HCT116 (cell line): ENCODE measurements at regions not wholly inside any gene's neighbourhood (a gene's known extent, or its start where the extent isn't known, plus 50 kb on each side); places are given as distances from the start of the nearest gene placed in this dataset.

Source experiments
- ATAC-seq: fragments of 200-7000 bp; cut with Tn5 transposase; 2 replicates; pipeline ENCODE4 v1.9.1; 2020; ENCODE audit warnings: mild to moderate bottlenecking, moderate library complexity
- BruUV-seq: library from RNA; stranded (reverse); fragments of 400-500 nt; replicated peaks from 2 replicates; lab custom pipeline; 2021; lab: Mats Ljungman, UMichigan
- CTCF ChIA-PET: fragments of 300-600 bp; sonication (Branson Sonifier 250); formaldehyde crosslinking; loops from one replicate; lab custom pipeline; 2021; ENCODE audit warnings: antibody characterized with exemption; lab: Charles Lee
- POLR2A ChIA-PET: fragments of 300-600, 350-600 bp; sonication (Branson Sonifier 250); formaldehyde crosslinking; loops from one replicate; lab custom pipeline; 2021; ENCODE audit warnings: antibody characterized with exemption; lab: Charles Lee
- RAD21 ChIA-PET, 2 experiments: fragments of 300-600 bp; sonication (Branson Sonifier 250); formaldehyde crosslinking; loops; one replicate each; lab custom pipeline; 2023; ENCODE audit warnings: low total read pairs in 2 of 2; ENCODE audit not compliant: uncharacterized antibody in 2 of 2, unreplicated experiment in 2 of 2, low non-redundant PET in 1 of 2; lab: Charles Lee
- DNase-seq: peaks from one replicate; pipeline ENCODE4 v3.0.0-alpha.2; 2010; ENCODE audit warnings: low read depth, low spot score
- H2AFZ ChIP-seq: fragments of 200-600 bp; shearing (Covaris generic), sonication (generic); 2 replicates; pipeline ENCODE4 v1.6.1; 2017; ENCODE audit warnings: low read depth, mixed run types, mixed read lengths, antibody characterized with exemption, low read length; ENCODE audit not compliant: poor library complexity, severe bottlenecking
- H3K27ac ChIP-seq: 2 replicates; pipeline ENCODE4 v1.5.1; 2012; ENCODE audit warnings: low read depth, low read length
- H3K27me3 ChIP-seq: fragments of 200-600 bp; sonication (generic); 2 replicates; pipeline ENCODE4 v1.6.1; 2016; ENCODE audit warnings: mixed run types, low read length, mixed read lengths; ENCODE audit not compliant: insufficient read depth
- H3K36me3 ChIP-seq, 2 experiments: fragments of 200-500 bp in 1 of 2; fragments of 200-600 bp in 1 of 2; sonication (Bioruptor generic) in 1 of 2; sonication (generic) in 1 of 2; 2 replicates each; pipeline versions ENCODE4 v1.5.1 to v1.6.1; 2014 to 2016; ENCODE audit warnings: low read length in 2 of 2, inconsistent platforms in 1 of 2, mixed read lengths in 1 of 2, mixed run types in 1 of 2; ENCODE audit not compliant: insufficient read depth in 2 of 2, control insufficient read depth in 1 of 2
- H3K4me1 ChIP-seq, 2 experiments: fragments of 200-600 bp in 1 of 2; sonication (generic) in 1 of 2; 2 replicates each; pipeline versions ENCODE4 v1.5.1 to v1.6.1; 2012 to 2017; ENCODE audit warnings: low read length in 2 of 2, inconsistent platforms in 1 of 2, mild to moderate bottlenecking in 1 of 2, mixed read lengths in 1 of 2, mixed run types in 1 of 2, moderate library complexity in 1 of 2; ENCODE audit not compliant: insufficient read depth in 2 of 2, control insufficient read depth in 1 of 2
- H3K4me2 ChIP-seq: fragments of 200-600 bp; sonication (generic); 2 replicates; pipeline ENCODE4 v1.6.1; 2017; ENCODE audit warnings: mixed run types, low read length, mixed read lengths
- H3K4me3 ChIP-seq, 2 experiments: fragments of 200-600 bp in 1 of 2; sonication (generic) in 1 of 2; replicated peaks in 1 of 2; 2 replicates each; pipeline ENCODE4 v1.5.1; 2011 to 2016; ENCODE audit warnings: low read length in 2 of 2, control low read depth in 1 of 2, low read depth in 1 of 2, mild to moderate bottlenecking in 1 of 2, mixed read lengths in 1 of 2, mixed run types in 1 of 2
- H3K79me2 ChIP-seq: fragments of 200-600 bp; sonication (generic); 2 replicates; pipeline ENCODE4 v1.6.1; 2017; ENCODE audit warnings: mild to moderate bottlenecking, mixed run types, low read length, moderate library complexity, mixed read lengths; ENCODE audit not compliant: insufficient read depth
- H3K9ac ChIP-seq: fragments of 200-600 bp; sonication (generic); 2 replicates; pipeline ENCODE4 v1.6.1; 2016; ENCODE audit warnings: low read length, mixed read lengths
- H3K9me2 ChIP-seq: fragments of 200-600 bp; sonication (generic), shearing (Covaris generic); 2 replicates; pipeline ENCODE4 v1.6.1; 2017; ENCODE audit warnings: mixed run types, mild to moderate bottlenecking, moderate library complexity; ENCODE audit not compliant: insufficient read depth
- H3K9me3 ChIP-seq, 2 experiments: fragments of 200-500 bp in 1 of 2; fragments of 200-600 bp in 1 of 2; sonication (Bioruptor generic) in 1 of 2; sonication (generic) in 1 of 2; 2 replicates each; pipeline ENCODE4 v1.6.1; 2014 to 2017; ENCODE audit warnings: low read length in 2 of 2, mixed read lengths in 2 of 2, inconsistent platforms in 1 of 2, low read depth in 1 of 2, mild to moderate bottlenecking in 1 of 2, mixed run types in 1 of 2, moderate library complexity in 1 of 2; ENCODE audit not compliant: control insufficient read depth in 1 of 2, insufficient read depth in 1 of 2
- H4K20me1 ChIP-seq: fragments of 200-600 bp; sonication (generic), shearing (Covaris generic); 2 replicates; pipeline ENCODE4 v1.6.1; 2017; ENCODE audit warnings: mixed run types, mild to moderate bottlenecking, moderate library complexity; ENCODE audit not compliant: insufficient read depth
- CEBPB ChIP-seq: IDR thresholded peaks from 2 replicates; pipeline ENCODE4 v1.6.1; 2012; ENCODE audit warnings: low read depth
- EGR1 ChIP-seq: IDR thresholded peaks from 2 replicates; pipeline ENCODE4 v1.6.1; 2012; ENCODE audit warnings: low read depth
- EZH2 ChIP-seq: fragments of 200-600 bp; sonication (generic); IDR thresholded peaks from 2 replicates; pipeline ENCODE4 v1.6.1; 2017; ENCODE audit warnings: antibody characterized with exemption, mixed run types
- EZH2phosphoT487 ChIP-seq: fragments of 200-600 bp; IDR thresholded peaks from 2 replicates; pipeline ENCODE4 v1.6.1; 2018; ENCODE audit warnings: antibody characterized with exemption, borderline replicate concordance
- SIN3A ChIP-seq: IDR thresholded peaks from 2 replicates; pipeline ENCODE4 v1.6.1; 2012; ENCODE audit warnings: low read depth
- intact Hi-C: fragments of 100-400 bp; cut with micrococcal nuclease; formaldehyde crosslinking; loops from 2 replicates; pipeline ENCODE4 v1.10.0; 2022
- TF ChIP-seq, protein P1 (sequence below): IDR thresholded peaks from 2 replicates; pipeline ENCODE4 v1.6.1; 2012

GRCh38 chr3:187516446-187517185 lies 148.4 kb downstream of the RTP4 start:
- no peaks in the 10 kb centered on the region for H3K9me2 ChIP-seq
- no peaks in the 10 kb centered on the region for H3K4me1 ChIP-seq
- ATAC-seq (no peak), DNase-seq (no peak)
- ChIA-PET CTCF (no interaction called here), POLR2A (no interaction called here), RAD21 (no interaction called here)
- no peaks in the 10 kb centered on the region for H3K9me3 ChIP-seq
- H3K36me3 ChIP-seq: no peaks in the 10 kb centered on the region
- H3K9ac ChIP-seq: no peak overlapping the region
- TF ChIP-seq EZH2 (no peak), EGR1 (no peak)
- TF ChIP-seq, protein P1, sequence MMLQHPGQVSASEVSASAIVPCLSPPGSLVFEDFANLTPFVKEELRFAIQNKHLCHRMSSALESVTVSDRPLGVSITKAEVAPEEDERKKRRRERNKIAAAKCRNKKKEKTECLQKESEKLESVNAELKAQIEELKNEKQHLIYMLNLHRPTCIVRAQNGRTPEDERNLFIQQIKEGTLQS: no peak
- H3K27ac ChIP-seq: no peak overlapping the region
- intact Hi-C loops: no loop called here
- H2AFZ ChIP-seq: no peak overlapping the region
- no peak overlapping the region for H3K4me2 ChIP-seq
- no peaks in the 10 kb centered on the region for H4K20me1 ChIP-seq
- H3K27me3 ChIP-seq: 0 out of 2 replicates have a peak, but pooled peaks cover 4% of the 10 kb centered on the region
- BruUV-seq: no TSS peak
- no peaks in the 10 kb centered on the region for H3K79me2 ChIP-seq
- H3K4me3 ChIP-seq: no peak overlapping the region

- POLR2A ChIA-PET: no interaction called here
- no peak for DNase-seq
Measured at GRCh38 chr3:187507905-187508304, 139.7 kb downstream of the RTP4 start.

More at GRCh38 chr3:187507905-187508304, 139.7 kb downstream of the RTP4 start:
- Histone ChIP-seq H3K9me2 (no peaks in the 10 kb centered on the region), H2AFZ (no peak overlapping the region), H3K79me2 (no peaks in the 10 kb centered on the region), H3K4me3 (no peak overlapping the region), H3K27ac (no peak overlapping the region), H3K9me3 (no peaks in the 10 kb centered on the region), H4K20me1 (no peaks in the 10 kb centered on the region), H3K36me3 (no peaks in the 10 kb centered on the region), H3K4me2 (no peak overlapping the region), H3K9ac (no peak overlapping the region), H3K27me3 (peaks cover 17% of the 10 kb centered on the region; the same call in 1 of the 2 replicates), H3K4me1 (no peaks in the 10 kb centered on the region)
- intact Hi-C loops: no loop called here
- TF ChIP-seq EGR1: no peak
- no peak for TF ChIP-seq SIN3A
- TF ChIP-seq CEBPB: no peak
- TF ChIP-seq EZH2: no peak
- TF ChIP-seq EZH2phosphoT487: no peak
- no peak for ATAC-seq
- BruUV-seq: no TSS peak
- RAD21 ChIA-PET: no interaction called here
- CTCF ChIA-PET: no interaction called here
